ENCODE measurements at regions not wholly inside any gene's neighbourhood (a gene's known extent, or its start where the extent isn't known, plus 50 kb on each side); places are given as distances from the start of the nearest gene placed in this dataset.

DNA sequence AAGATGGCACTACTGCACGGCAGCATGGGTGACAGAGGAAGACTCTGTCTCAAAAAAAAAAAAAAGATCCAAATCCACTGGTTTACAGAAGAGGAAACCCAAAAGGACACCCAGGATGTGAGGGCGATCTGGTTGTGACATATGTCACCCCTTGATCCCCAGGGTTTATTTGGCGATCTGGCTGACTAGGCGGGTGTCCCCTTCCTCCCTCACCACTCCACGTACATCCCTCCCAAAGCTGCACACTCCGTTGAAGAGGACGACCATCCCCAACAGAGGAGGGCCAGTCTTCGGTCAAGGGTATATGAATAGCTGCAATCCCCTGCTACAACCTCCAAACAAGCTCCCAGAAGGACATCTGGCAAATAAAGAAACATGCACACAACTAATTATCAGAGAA lies 111.6 kb downstream of the HTR5A start:
- H3K9me3 ChIP-seq (ENCODE audit: control insufficient read depth in 2 of 3, insufficient read depth in 1 of 3, low read length in 3 of 3), result peaks cover 0 to 20% (median 5%) of the 10 kb centered on the region in 3 donors

DNA sequence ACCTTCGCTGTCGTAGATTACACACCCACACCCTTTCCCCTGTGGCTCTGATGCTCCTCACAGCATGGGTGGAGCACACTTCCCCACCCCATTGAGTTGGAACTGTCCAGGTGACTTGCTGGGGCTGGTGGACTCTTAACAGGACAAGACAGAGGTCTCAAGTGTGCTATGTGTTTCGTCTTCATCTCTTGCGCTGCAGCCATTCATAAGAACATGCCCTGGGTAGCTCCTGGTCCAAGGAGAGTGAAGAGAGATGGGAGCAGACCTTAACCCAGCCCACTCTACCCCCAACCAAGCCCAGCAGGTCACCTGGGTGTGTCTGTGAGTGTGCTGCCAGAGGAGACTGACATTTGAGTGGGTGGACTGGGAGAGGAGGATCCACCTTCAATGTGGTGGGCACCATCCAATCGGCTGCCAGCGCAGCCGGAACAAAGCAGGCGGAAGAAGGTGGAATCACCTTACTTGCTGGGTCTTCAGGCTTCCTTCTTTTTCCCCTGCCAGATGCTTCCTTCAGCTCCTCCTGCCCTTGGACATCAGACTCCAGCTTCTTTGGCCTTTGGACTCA lies 112.4 kb downstream of the HTR5A start:
- Histone ChIP-seq H3K36me3 (ENCODE audit: control insufficient read depth in 2 of 3, insufficient read depth in 3 of 3, low read length in 3 of 3) (no peaks in the 10 kb centered on the region), H3K9ac (ENCODE audit: low read length in 3 of 3) (no peak overlapping the region), H3K4me1 (ENCODE audit: control insufficient read depth in 2 of 3, insufficient read depth in 2 of 3, low read depth in 1 of 3, low read length in 3 of 3) (no peaks in the 10 kb centered on the region), H3K27me3 (ENCODE audit: control insufficient read depth, insufficient read depth, low read length) (no peaks in the 10 kb centered on the region), H3K27ac (ENCODE audit: low read depth in 2 of 2, low read length in 2 of 2) (no peak overlapping the region), H3K4me3 (ENCODE audit: low read length in 3 of 3) (no peak overlapping the region), H3K9me3 (ENCODE audit: control insufficient read depth in 2 of 3, insufficient read depth in 1 of 3, low read length in 3 of 3) (peaks cover 0 to 20% (median 5%) of the 10 kb centered on the region in 3 donors)
- FAIRE-seq (no peak), DNase-seq (no peak)
- TF ChIP-seq, protein P1, sequence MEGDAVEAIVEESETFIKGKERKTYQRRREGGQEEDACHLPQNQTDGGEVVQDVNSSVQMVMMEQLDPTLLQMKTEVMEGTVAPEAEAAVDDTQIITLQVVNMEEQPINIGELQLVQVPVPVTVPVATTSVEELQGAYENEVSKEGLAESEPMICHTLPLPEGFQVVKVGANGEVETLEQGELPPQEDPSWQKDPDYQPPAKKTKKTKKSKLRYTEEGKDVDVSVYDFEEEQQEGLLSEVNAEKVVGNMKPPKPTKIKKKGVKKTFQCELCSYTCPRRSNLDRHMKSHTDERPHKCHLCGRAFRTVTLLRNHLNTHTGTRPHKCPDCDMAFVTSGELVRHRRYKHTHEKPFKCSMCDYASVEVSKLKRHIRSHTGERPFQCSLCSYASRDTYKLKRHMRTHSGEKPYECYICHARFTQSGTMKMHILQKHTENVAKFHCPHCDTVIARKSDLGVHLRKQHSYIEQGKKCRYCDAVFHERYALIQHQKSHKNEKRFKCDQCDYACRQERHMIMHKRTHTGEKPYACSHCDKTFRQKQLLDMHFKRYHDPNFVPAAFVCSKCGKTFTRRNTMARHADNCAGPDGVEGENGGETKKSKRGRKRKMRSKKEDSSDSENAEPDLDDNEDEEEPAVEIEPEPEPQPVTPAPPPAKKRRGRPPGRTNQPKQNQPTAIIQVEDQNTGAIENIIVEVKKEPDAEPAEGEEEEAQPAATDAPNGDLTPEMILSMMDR (IDR thresholded peaks at IDR 0.05; ENCODE audit: borderline replicate concordance, extremely low read depth, insufficient read depth), result no peak
- intact Hi-C loops (cut with DNase I), result no loop called here

More for the DNA sequence above, 111.6 kb downstream of the HTR5A start:
- TF ChIP-seq, protein P1 (IDR thresholded peaks at IDR 0.05; ENCODE audit: borderline replicate concordance, extremely low read depth, insufficient read depth), result no peak
- Histone ChIP-seq H3K27ac (ENCODE audit: low read depth in 2 of 2, low read length in 2 of 2) (no peak overlapping the region), H3K9ac (ENCODE audit: low read length in 3 of 3) (no peak overlapping the region), H3K4me1 (ENCODE audit: control insufficient read depth in 2 of 3, insufficient read depth in 2 of 3, low read depth in 1 of 3, low read length in 3 of 3) (no peaks in the 10 kb centered on the region), H3K4me3 (ENCODE audit: low read length in 3 of 3) (no peak overlapping the region), H3K36me3 (ENCODE audit: control insufficient read depth in 2 of 3, insufficient read depth in 3 of 3, low read length in 3 of 3) (no peaks in the 10 kb centered on the region), H3K27me3 (ENCODE audit: control insufficient read depth, insufficient read depth, low read length) (no peaks in the 10 kb centered on the region)
- intact Hi-C loops (cut with DNase I), result no loop called here
- FAIRE-seq, result no peak
- DNase-seq, result no peak

DNA sequence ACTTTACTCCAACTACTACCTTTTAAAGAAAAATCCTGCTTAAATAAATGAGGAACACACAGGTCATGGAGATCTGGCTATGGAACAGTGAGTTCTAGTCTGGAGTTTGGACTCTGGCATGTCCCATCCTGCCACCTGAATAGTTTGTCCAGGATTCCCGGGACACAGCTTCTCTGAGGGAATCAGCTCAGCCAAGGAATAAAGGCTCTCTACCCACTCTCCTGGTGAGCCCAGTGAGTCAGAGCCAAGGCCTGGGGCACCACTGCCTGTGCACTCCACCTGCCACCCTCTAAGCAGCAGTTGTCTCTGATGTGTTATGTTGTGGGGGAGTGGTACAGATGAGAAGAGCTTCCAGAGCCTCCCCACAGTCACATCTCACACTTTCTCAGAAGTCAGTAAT lies 113.5 kb downstream of the HTR5A start:
- peaks cover 0 to 20% (median 5%) of the 10 kb centered on the region in 3 donors for H3K9me3 ChIP-seq (ENCODE audit: control insufficient read depth in 2 of 3, insufficient read depth in 1 of 3, low read length in 3 of 3)
- FAIRE-seq (no peak), DNase-seq (no peak)
- no peak overlapping the region for H3K9ac ChIP-seq (ENCODE audit: low read length in 3 of 3)
- no peaks in the 10 kb centered on the region for H3K27me3 ChIP-seq (ENCODE audit: control insufficient read depth, insufficient read depth, low read length)
- no peaks in the 10 kb centered on the region for H3K36me3 ChIP-seq (ENCODE audit: control insufficient read depth in 2 of 3, insufficient read depth in 3 of 3, low read length in 3 of 3)
- H3K4me3 ChIP-seq (ENCODE audit: low read length in 3 of 3), result no peak overlapping the region
- intact Hi-C loops (cut with DNase I), result no loop called here
- TF ChIP-seq, protein P1 (IDR thresholded peaks at IDR 0.05; ENCODE audit: borderline replicate concordance, extremely low read depth, insufficient read depth), result no peak
- no peak overlapping the region for H3K27ac ChIP-seq (ENCODE audit: low read depth in 2 of 2, low read length in 2 of 2)
- H3K4me1 ChIP-seq (ENCODE audit: control insufficient read depth in 2 of 3, insufficient read depth in 2 of 3, low read depth in 1 of 3, low read length in 3 of 3), result no peaks in the 10 kb centered on the region

DNA sequence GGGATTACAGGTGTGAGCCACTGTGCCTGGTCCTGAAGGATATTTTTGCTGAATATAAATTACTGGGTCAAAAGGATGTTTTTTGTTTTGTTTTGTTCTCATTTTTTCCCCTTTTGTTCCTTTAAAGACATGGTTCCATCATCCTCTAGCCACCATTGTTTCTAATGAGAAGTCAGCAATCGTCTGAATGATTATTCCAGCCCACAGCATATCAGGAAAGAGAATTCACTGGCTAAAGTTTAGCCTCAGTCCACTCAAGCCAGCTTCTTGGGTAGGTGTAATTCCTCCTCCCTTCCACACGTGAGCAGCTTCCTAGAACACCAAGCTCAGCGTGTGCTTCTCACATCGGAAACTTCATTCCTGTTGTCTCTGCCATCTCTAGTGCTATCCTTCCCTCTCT lies 112.8 kb upstream of the INSIG1 start:
- intact Hi-C loops (cut with DNase I), result loop anchor here (5.0 kb wide), 1 partner anchor 157 kb away; no protein-coding TSS in a partner anchor
- Histone ChIP-seq H3K36me3 (ENCODE audit: control insufficient read depth in 2 of 3, insufficient read depth in 3 of 3, low read length in 3 of 3) (no peaks in the 10 kb centered on the region), H3K9ac (ENCODE audit: low read length in 3 of 3) (no peak overlapping the region), H3K9me3 (ENCODE audit: control insufficient read depth in 2 of 3, insufficient read depth in 1 of 3, low read length in 3 of 3) (peaks cover 0 to 20% (median 5%) of the 10 kb centered on the region in 3 donors), H3K27ac (ENCODE audit: low read depth in 2 of 2, low read length in 2 of 2) (no peak overlapping the region), H3K4me1 (ENCODE audit: control insufficient read depth in 2 of 3, insufficient read depth in 2 of 3, low read depth in 1 of 3, low read length in 3 of 3) (no peaks in the 10 kb centered on the region), H3K27me3 (ENCODE audit: control insufficient read depth, insufficient read depth, low read length) (no peaks in the 10 kb centered on the region), H3K4me3 (ENCODE audit: low read length in 3 of 3) (no peak overlapping the region)
- FAIRE-seq (no peak), DNase-seq (no peak)
- TF ChIP-seq, protein P1 (IDR thresholded peaks at IDR 0.05; ENCODE audit: borderline replicate concordance, extremely low read depth, insufficient read depth), result no peak

Measured in kidney (tissue), 13 donors.